Urothelium cell line (cell line): ENCODE measurements at regions not wholly inside any gene's neighbourhood (a gene's known extent, or its start where the extent isn't known, plus 50 kb on each side); places are given as distances from the start of the nearest gene placed in this dataset.
"Not testable (repeated sequence)": the region's sequence is repeated elsewhere in the genome, so short reads cannot be mapped to it uniquely, and the experiment has no call there.

Source experiments
- DNase-seq: peaks from one replicate; pipeline ENCODE4 v3.0.0; 2011; ENCODE audit warnings: low spot score, mixed read lengths
- FAIRE-seq: peaks from 2 replicates; lab custom pipeline; 2011; peaks lifted over from hg19 to GRCh38; lab: Jason Lieb, UNC

- DNase-seq (no peak), FAIRE-seq (peak; percentile 5)
These were observed 55.3 kb downstream of the RPL10L start for GRCh38 chr14:46596236-46596635.

GRCh38 chr14:46582826-46583225 lies 68.8 kb downstream of the RPL10L start:
- no peak for FAIRE-seq
- no peak for DNase-seq

GRCh38 chr14:46581036-46581671 lies 70.4 kb downstream of the RPL10L start:
- DNase-seq, result peak; percentile 27
- FAIRE-seq, result peak; percentile 35

- DNase-seq (no peak), FAIRE-seq (no peak)
These were observed 76.6 kb downstream of the RPL10L start for GRCh38 chr14:46574978-46575375.

- DNase-seq, result no peak
These were observed 77.2 kb downstream of the RPL10L start for GRCh38 chr14:46574221-46574977.

GRCh38 chr14:46573498-46573897 lies 78.1 kb downstream of the RPL10L start:
- DNase-seq, result no peak
- FAIRE-seq, result no peak

More at GRCh38 chr14:46574221-46574977, 77.2 kb downstream of the RPL10L start:
- peak; percentile 65 for FAIRE-seq

- FAIRE-seq, result no peak
These were observed 79.6 kb downstream of the RPL10L start for GRCh38 chr14:46571970-46572369.

GRCh38 chr14:46568161-46568560 lies 83.4 kb downstream of the RPL10L start:
- not testable (repeated sequence) for DNase-seq, FAIRE-seq

More at GRCh38 chr14:46571970-46572369, 79.6 kb downstream of the RPL10L start:
- DNase-seq, result peak; percentile 27

- DNase-seq, result no peak
- FAIRE-seq, result peak; percentile 56
These were observed 100.7 kb downstream of the RPL10L start for GRCh38 chr14:46550836-46551235.

GRCh38 chr14:46540986-46541385 lies 110.6 kb downstream of the RPL10L start:
- DNase-seq (no peak), FAIRE-seq (no peak)

GRCh38 chr14:46519121-46519520 lies 132.5 kb downstream of the RPL10L start:
- FAIRE-seq, result no peak

GRCh38 chr14:46508752-46509151 lies 142.8 kb downstream of the RPL10L start:
- DNase-seq, FAIRE-seq: not testable (repeated sequence)

More at GRCh38 chr14:46519121-46519520, 132.5 kb downstream of the RPL10L start:
- DNase-seq, result no peak

- DNase-seq, result no peak
These were observed 152.1 kb downstream of the RPL10L start for GRCh38 chr14:46499521-46499920.

GRCh38 chr14:46496409-46496808 lies 155.2 kb downstream of the RPL10L start:
- FAIRE-seq, result no peak

More at GRCh38 chr14:46499521-46499920, 152.1 kb downstream of the RPL10L start:
- no peak for FAIRE-seq

GRCh38 chr14:46490238-46490685 lies 161.3 kb downstream of the RPL10L start:
- FAIRE-seq (no peak), DNase-seq (peak; percentile 18)

More at GRCh38 chr14:46496409-46496808, 155.2 kb downstream of the RPL10L start:
- DNase-seq, result no peak

- DNase-seq, result no peak
- no peak for FAIRE-seq
These were observed 163.2 kb downstream of the RPL10L start for GRCh38 chr14:46488374-46488773.

- FAIRE-seq (no peak), DNase-seq (no peak)
These were observed 163.8 kb downstream of the RPL10L start for GRCh38 chr14:46487582-46488350.

- FAIRE-seq, result no peak
These were observed 169.4 kb downstream of the RPL10L start for GRCh38 chr14:46482200-46482599.

GRCh38 chr14:46480817-46481216 lies 170.8 kb downstream of the RPL10L start:
- no peak for DNase-seq
- peak; percentile 35 for FAIRE-seq

More at GRCh38 chr14:46482200-46482599, 169.4 kb downstream of the RPL10L start:
- no peak for DNase-seq

GRCh38 chr14:46472261-46472660 lies 179.3 kb downstream of the RPL10L start:
- no peak for DNase-seq
- no peak for FAIRE-seq

GRCh38 chr14:46464341-46464740 lies 187.2 kb downstream of the RPL10L start:
- no peak for FAIRE-seq
- no peak for DNase-seq
